ENCODE measurements at regions not wholly inside any gene's neighbourhood (a gene's known extent, or its start where the extent isn't known, plus 50 kb on each side); places are given as distances from the start of the nearest gene placed in this dataset.
A peak's percentile ranks its signal among the peaks of the same experiment; 100 is the strongest.

GRCh38 chr2:199607914-199608313 is 150.2 kb upstream of the SATB2 start:
- no peaks in the 10 kb centered on the region for H3K4me1 ChIP-seq (ENCODE audit: control insufficient read depth, insufficient read depth, low read length)
- ChIA-PET POLR2A (no interaction called here), CTCF (interaction anchor here (0.7 to 1.3 kb wide), 2 partner anchors 111 to 127 kb away, joined by 3 read pairs; no protein-coding TSS in a partner anchor)
- H3K27ac ChIP-seq (ENCODE audit: extremely low read depth, low read depth, low read length): no peak overlapping the region
- TF ChIP-seq HOXC10 (CRISPR knock-in tag; IDR thresholded peaks at IDR 0.05): no peak
- no peak for TF ChIP-seq OVOL3 (tag by site-specific recombination; IDR thresholded peaks at IDR 0.05)
- no peak for TF ChIP-seq IKZF3 (tag by site-specific recombination; IDR thresholded peaks at IDR 0.05)
- TF ChIP-seq ZNF324 (tag by site-specific recombination; IDR thresholded peaks at IDR 0.05): no peak
- no peak for TF ChIP-seq ZNF660 (tag by site-specific recombination; IDR thresholded peaks at IDR 0.05)
- H3K36me3 ChIP-seq (ENCODE audit: control insufficient read depth in 2 of 2, insufficient read depth in 1 of 2, low read length in 2 of 2): no peaks in the 10 kb centered on the region
- no peak overlapping the region for H3K4me3 ChIP-seq (ENCODE audit: low read depth, low read length)
- no peaks in the 10 kb centered on the region for H3K9me3 ChIP-seq (ENCODE audit: control insufficient read depth, insufficient read depth, low read depth, low read length)

GRCh38 chr2:199606193-199606780 is 148.5 kb upstream of the SATB2 start:
- no peak overlapping the region for H3K4me3 ChIP-seq (ENCODE audit: low read depth, low read length)
- ChIA-PET CTCF (interaction anchor here (0.6 to 1.9 kb wide), 8 partner anchors 9 to 831 kb away, joined by 3 to 6 read pairs (median 4); no protein-coding TSS in a partner anchor), POLR2A (no interaction called here)
- no peaks in the 10 kb centered on the region for H3K9me3 ChIP-seq (ENCODE audit: control insufficient read depth, insufficient read depth, low read depth, low read length)
- H3K36me3 ChIP-seq (ENCODE audit: control insufficient read depth in 2 of 2, insufficient read depth in 1 of 2, low read length in 2 of 2): no peaks in the 10 kb centered on the region
- H3K27ac ChIP-seq (ENCODE audit: extremely low read depth, low read depth, low read length): no peak overlapping the region
- TF ChIP-seq ZNF549 (tag by site-specific recombination; IDR thresholded peaks at IDR 0.05) (no peak), ZNF404 (tag by site-specific recombination; IDR thresholded peaks at IDR 0.05) (no peak), SP7 (tag by site-specific recombination; IDR thresholded peaks at IDR 0.05) (no peak), CTCF (tag by site-specific recombination; IDR thresholded peaks at IDR 0.05) (0 out of 2 replicates have a peak, but pooled peaks have one; percentile 21), ZEB2 (tag by site-specific recombination; IDR thresholded peaks at IDR 0.05) (no peak), GLI2 (tag by site-specific recombination; IDR thresholded peaks at IDR 0.05; ENCODE audit: borderline replicate concordance, low read depth) (no peak), KLF16 (tag by site-specific recombination; IDR thresholded peaks at IDR 0.05) (no peak), ZNF112 (tag by site-specific recombination; IDR thresholded peaks at IDR 0.05) (no peak), TRIM28 (IDR thresholded peaks at IDR 0.05; ENCODE audit: borderline replicate concordance, low read length) (no peak), ZNF837 (tag by site-specific recombination; IDR thresholded peaks at IDR 0.05) (no peak), ZNF585B (tag by site-specific recombination; IDR thresholded peaks at IDR 0.05) (peak; percentile 36; the same call in 1 of the 2 replicates), ZNF664 (tag by site-specific recombination; IDR thresholded peaks at IDR 0.05) (no peak)
- TF ChIP-seq, protein P1, sequence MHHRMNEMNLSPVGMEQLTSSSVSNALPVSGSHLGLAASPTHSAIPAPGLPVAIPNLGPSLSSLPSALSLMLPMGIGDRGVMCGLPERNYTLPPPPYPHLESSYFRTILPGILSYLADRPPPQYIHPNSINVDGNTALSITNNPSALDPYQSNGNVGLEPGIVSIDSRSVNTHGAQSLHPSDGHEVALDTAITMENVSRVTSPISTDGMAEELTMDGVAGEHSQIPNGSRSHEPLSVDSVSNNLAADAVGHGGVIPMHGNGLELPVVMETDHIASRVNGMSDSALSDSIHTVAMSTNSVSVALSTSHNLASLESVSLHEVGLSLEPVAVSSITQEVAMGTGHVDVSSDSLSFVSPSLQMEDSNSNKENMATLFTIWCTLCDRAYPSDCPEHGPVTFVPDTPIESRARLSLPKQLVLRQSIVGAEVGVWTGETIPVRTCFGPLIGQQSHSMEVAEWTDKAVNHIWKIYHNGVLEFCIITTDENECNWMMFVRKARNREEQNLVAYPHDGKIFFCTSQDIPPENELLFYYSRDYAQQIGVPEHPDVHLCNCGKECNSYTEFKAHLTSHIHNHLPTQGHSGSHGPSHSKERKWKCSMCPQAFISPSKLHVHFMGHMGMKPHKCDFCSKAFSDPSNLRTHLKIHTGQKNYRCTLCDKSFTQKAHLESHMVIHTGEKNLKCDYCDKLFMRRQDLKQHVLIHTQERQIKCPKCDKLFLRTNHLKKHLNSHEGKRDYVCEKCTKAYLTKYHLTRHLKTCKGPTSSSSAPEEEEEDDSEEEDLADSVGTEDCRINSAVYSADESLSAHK (tag by site-specific recombination; IDR thresholded peaks at IDR 0.05): no peak
- no peaks in the 10 kb centered on the region for H3K4me1 ChIP-seq (ENCODE audit: control insufficient read depth, insufficient read depth, low read length)

DNA sequence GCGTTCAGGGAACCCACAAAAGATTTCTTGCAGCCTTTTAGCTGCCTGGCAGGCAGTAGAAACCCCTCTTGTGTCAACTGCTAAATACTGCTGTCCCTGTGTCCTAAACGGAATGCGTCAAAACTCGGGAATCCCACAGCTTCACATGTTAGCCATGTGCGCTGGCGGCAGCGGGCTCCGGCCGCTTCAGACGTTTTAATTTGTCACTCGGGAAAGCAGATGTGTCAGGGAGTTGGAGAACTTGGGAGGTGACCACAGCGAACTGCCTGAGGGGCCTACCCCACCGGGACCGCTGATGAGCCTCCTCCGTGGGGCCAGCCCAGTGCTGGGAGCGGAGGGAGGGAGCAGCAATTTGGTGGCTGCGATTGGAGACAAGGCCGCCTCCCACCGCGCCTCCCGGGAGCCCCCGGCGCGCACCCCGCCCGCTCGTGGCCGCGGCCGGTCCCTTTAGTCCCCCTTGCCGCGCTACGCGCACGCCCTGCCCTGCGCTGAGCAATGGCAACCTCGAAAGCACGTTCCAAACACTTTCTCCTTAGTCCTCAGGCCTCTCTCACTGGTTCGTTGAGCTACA is 146.1 kb upstream of the SATB2 start:
- ChIA-PET POLR2A (no interaction called here), CTCF (interaction anchor here (0.6 to 1.1 kb wide), 4 partner anchors 14 to 75 kb away, joined by 3 to 4 read pairs (median 3); no protein-coding TSS in a partner anchor)
- H3K9me3 ChIP-seq (ENCODE audit: control insufficient read depth, insufficient read depth, low read depth, low read length): no peaks in the 10 kb centered on the region
- H3K4me1 ChIP-seq (ENCODE audit: control insufficient read depth, insufficient read depth, low read length): no peaks in the 10 kb centered on the region
- no peak overlapping the region for H3K27ac ChIP-seq (ENCODE audit: extremely low read depth, low read depth, low read length)
- no peak overlapping the region for H3K4me3 ChIP-seq (ENCODE audit: low read depth, low read length)
- no peaks in the 10 kb centered on the region for H3K36me3 ChIP-seq (ENCODE audit: control insufficient read depth in 2 of 2, insufficient read depth in 1 of 2, low read length in 2 of 2)
- TF ChIP-seq ZNF449 (tag by site-specific recombination; IDR thresholded peaks at IDR 0.05): no peak
- TF ChIP-seq ZNF837 (tag by site-specific recombination; IDR thresholded peaks at IDR 0.05): no peak
- TF ChIP-seq ZNF223 (tag by site-specific recombination; IDR thresholded peaks at IDR 0.05): no peak
- no peak for TF ChIP-seq ZBTB11 (tag by site-specific recombination; conservative IDR thresholded peaks at IDR 0.05; ENCODE audit: low read depth)
- no peak for TF ChIP-seq ZNF529 (tag by site-specific recombination; IDR thresholded peaks at IDR 0.05; ENCODE audit: insufficient replicate concordance)

Data from HEK293 (cell line).